Transverse colon (tissue), 4 donors: ENCODE measurements at regions not wholly inside any gene's neighbourhood (a gene's known extent, or its start where the extent isn't known, plus 50 kb on each side); places are given as distances from the start of the nearest gene placed in this dataset.

ENCODE experiments used
- CTCF ChIP-seq, 5 experiments: fragments of 200-600 bp in 3 of 5; fragments of 450-650 bp in 2 of 5; sonication (generic) in 3 of 5; IDR thresholded peaks; 1 replicate in 2 of 5; 2 replicates in 3 of 5; pipeline ENCODE4 v1.5.1; 2016 to 2017; ENCODE audit warnings: antibody characterized with exemption in 5 of 5, inconsistent platforms in 3 of 5, mild to moderate bottlenecking in 2 of 5, moderate library complexity in 1 of 5
- EP300 ChIP-seq: sonication (generic); formaldehyde crosslinking; IDR thresholded peaks from one replicate; pipeline ENCODE4 v1.6.1; 2017; ENCODE audit warnings: antibody characterized with exemption, low read depth
- POLR2A ChIP-seq: fragments of 450-650 bp; IDR thresholded peaks from one replicate; pipeline ENCODE4 v1.6.1; 2016; ENCODE audit warnings: antibody characterized with exemption, mild to moderate bottlenecking, moderate library complexity
- POLR2AphosphoS5 ChIP-seq, 3 donors: sonication (generic); formaldehyde crosslinking; IDR thresholded peaks; one replicate each; pipeline ENCODE4 v1.6.1; 2016; ENCODE audit warnings: antibody characterized with exemption in 3 of 3

GRCh38 chr10:57786850-57787750 is 480.6 kb downstream of the IPMK start:
- TF ChIP-seq POLR2AphosphoS5 (IDR thresholded peaks at IDR 0.05), result no peak
- TF ChIP-seq CTCF (IDR thresholded peaks at IDR 0.05), result no peak
- no peak for TF ChIP-seq EP300
- TF ChIP-seq POLR2A, result no peak
